ENCODE measurements at regions not wholly inside any gene's neighbourhood (a gene's known extent, or its start where the extent isn't known, plus 50 kb on each side); places are given as distances from the start of the nearest gene placed in this dataset.

DNA sequence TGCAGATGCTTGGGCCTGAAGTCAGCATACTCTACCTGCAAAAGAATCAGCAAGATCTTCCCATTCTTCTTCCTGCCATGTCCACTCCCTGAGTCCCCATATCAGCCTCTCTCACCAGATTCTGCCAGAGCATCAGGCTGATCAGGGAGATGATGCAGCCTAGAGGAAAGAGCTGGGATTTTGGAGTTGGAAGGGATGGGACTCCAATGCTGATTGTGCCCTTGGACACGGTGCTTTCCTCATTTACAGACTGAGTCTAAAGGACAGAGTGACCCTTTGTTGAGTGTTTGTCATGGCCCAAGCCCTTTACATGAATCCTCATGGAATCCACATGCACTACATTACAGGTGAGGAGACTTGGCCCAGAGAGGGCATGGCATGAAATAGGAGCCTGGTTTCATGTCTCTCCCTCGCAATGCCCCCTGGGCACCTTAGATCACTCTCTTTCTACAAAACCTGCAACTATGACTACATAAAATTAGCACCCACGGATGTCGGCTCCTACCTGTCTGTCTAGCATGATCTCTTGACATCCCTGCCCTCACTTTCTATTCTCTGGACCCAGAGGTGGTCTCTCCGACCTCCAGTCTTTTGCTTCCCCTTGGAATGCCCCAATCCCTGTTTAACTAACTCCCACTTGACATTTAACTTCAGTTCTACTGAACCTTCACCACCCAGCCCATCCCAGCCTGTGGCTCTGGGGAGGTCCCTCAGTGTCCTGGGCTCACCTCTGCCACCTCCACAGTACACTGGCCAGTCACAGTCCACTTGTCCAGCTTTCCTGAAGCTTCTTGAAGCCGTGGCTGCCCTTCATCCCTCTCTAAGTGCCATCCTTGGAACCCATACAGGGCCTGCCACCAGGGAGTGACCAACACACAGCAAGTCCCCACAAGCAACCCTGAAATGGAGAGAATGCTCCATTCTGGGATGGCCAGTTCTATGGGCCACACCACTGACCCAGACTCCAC, 173.5 kb downstream of the ABHD5 start:
- H3K36me3 ChIP-seq (ENCODE audit: control insufficient read depth, insufficient read depth, low read length): no peaks in the 10 kb centered on the region
- no peak overlapping the region for H3K27ac ChIP-seq (ENCODE audit: insufficient read depth, low read length, poor library complexity, severe bottlenecking)
- H3K4me1 ChIP-seq (ENCODE audit: control insufficient read depth, insufficient read depth, low read length, poor library complexity, severe bottlenecking): no peaks in the 10 kb centered on the region
- no peaks in the 10 kb centered on the region for H3K27me3 ChIP-seq (replicated peaks; ENCODE audit: control insufficient read depth, insufficient read depth, low read length, poor library complexity, severe bottlenecking)
- no peaks in the 10 kb centered on the region for H3K9me3 ChIP-seq (ENCODE audit: control insufficient read depth, low read length)
- H3K4me3 ChIP-seq (ENCODE audit: insufficient read depth, low read depth, low read length, poor library complexity, severe bottlenecking): no peak overlapping the region
- DNase-seq: no peak

DNA sequence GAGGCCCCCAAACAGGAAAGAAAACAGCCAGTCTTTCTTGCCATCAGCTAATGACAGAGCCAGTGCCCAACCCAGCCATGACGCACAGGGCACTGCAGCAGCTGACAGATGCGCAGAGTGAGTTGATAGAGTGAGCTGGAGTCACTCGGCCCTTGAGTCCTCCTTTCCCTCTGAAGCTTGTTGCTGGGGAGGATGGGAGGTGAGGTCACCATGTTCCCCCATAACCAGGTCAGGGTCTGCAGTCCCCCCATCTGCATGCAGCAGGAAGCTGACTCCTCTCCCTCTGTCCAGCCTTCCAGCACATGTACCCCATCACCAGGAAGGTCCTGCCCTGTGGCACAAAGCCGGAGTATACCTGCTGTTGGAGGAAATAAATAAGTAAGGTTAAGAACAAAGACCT, 174.6 kb downstream of the ABHD5 start:
- H3K27ac ChIP-seq (ENCODE audit: insufficient read depth, low read length, poor library complexity, severe bottlenecking): no peak overlapping the region
- no peaks in the 10 kb centered on the region for H3K9me3 ChIP-seq (ENCODE audit: control insufficient read depth, low read length)
- H3K4me3 ChIP-seq (ENCODE audit: insufficient read depth, low read depth, low read length, poor library complexity, severe bottlenecking): no peak overlapping the region
- H3K4me1 ChIP-seq (ENCODE audit: control insufficient read depth, insufficient read depth, low read length, poor library complexity, severe bottlenecking): no peaks in the 10 kb centered on the region
- no peaks in the 10 kb centered on the region for H3K36me3 ChIP-seq (ENCODE audit: control insufficient read depth, insufficient read depth, low read length)
- H3K27me3 ChIP-seq (replicated peaks; ENCODE audit: control insufficient read depth, insufficient read depth, low read length, poor library complexity, severe bottlenecking): no peaks in the 10 kb centered on the region
- no peak for DNase-seq

DNA sequence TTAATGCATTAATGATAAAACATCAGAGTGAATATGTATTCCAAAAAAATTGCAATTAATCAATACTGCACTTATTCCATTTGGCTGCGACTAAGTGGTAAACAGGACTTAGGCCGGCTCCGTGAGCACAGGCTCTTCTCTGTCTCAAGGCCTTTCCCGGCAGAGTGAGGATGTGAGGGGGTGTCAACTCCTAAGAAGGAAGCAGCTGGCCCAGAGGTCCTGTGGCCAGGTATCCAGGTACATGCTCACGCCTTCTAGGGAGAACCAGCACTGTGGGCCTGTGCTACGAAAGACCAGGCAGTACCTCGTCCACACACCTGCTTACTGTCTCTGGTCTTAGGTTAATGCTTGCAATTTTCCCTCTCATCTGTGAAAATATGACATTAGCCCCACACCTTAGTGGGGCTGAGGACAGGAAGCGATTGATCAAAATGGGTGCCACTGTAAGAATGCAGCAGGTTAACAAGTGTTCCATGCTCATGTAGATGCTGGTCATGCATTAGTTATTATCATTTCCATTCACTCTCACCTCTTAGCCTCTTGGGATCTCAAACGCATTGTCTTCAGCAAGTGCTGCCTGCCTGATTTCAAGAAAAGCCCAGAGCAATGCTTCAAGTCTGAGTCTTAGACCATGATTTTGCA, 175.3 kb downstream of the ABHD5 start:
- Histone ChIP-seq H3K27ac (ENCODE audit: insufficient read depth, low read length, poor library complexity, severe bottlenecking) (no peak overlapping the region), H3K27me3 (replicated peaks; ENCODE audit: control insufficient read depth, insufficient read depth, low read length, poor library complexity, severe bottlenecking) (no peaks in the 10 kb centered on the region), H3K4me1 (ENCODE audit: control insufficient read depth, insufficient read depth, low read length, poor library complexity, severe bottlenecking) (no peaks in the 10 kb centered on the region), H3K9me3 (ENCODE audit: control insufficient read depth, low read length) (no peaks in the 10 kb centered on the region), H3K36me3 (ENCODE audit: control insufficient read depth, insufficient read depth, low read length) (no peaks in the 10 kb centered on the region), H3K4me3 (ENCODE audit: insufficient read depth, low read depth, low read length, poor library complexity, severe bottlenecking) (no peak overlapping the region)
- no peak for DNase-seq

DNA sequence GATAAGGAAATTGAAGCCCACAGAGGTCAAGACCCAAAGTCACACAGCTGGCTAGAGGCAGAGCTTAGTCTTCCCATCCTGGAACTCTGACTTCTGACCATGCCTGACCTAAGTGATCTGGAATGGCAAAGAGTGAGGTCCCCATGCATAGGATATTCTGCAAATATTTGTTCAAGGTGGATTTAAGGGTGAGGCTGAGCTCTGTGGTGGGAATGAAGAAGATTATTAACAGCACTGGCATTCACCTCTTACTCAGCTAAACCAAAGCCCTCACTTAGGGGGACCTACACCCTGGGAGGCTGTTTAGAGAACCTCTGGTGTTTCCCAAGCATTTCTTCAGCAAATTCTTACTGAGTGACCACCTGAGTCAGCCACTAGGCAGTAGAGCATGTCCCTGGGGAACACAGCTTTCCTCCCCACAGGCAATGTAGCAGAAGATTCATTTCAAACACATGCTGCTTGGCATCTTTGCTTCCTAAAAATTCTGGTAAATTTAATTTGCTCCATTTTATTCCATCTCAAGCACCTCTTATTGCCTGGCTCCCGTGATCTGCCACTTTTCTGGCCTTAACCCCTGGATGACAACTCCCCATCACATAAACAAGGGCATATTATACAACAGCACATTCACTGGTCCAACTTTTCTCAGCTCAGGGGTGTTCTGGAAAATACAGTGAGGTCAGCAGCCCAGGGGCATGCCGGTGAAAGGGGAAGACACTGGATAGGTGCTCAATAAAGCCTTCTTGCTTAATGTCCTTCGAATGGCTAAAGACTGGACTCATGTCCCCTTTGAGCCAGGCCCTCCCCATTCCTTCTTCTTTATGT, 176.0 kb downstream of the ABHD5 start:
- no peaks in the 10 kb centered on the region for H3K27me3 ChIP-seq (replicated peaks; ENCODE audit: control insufficient read depth, insufficient read depth, low read length, poor library complexity, severe bottlenecking)
- no peak overlapping the region for H3K27ac ChIP-seq (ENCODE audit: insufficient read depth, low read length, poor library complexity, severe bottlenecking)

GRCh38 chr3:43867436-43868072, 176.8 kb downstream of the ABHD5 start:
- Histone ChIP-seq H3K27me3 (replicated peaks; ENCODE audit: control insufficient read depth, insufficient read depth, low read length, poor library complexity, severe bottlenecking) (no peaks in the 10 kb centered on the region), H3K27ac (ENCODE audit: insufficient read depth, low read length, poor library complexity, severe bottlenecking) (no peak overlapping the region), H3K9me3 (ENCODE audit: control insufficient read depth, low read length) (no peaks in the 10 kb centered on the region), H3K4me3 (ENCODE audit: insufficient read depth, low read depth, low read length, poor library complexity, severe bottlenecking) (no peak overlapping the region), H3K36me3 (ENCODE audit: control insufficient read depth, insufficient read depth, low read length) (no peaks in the 10 kb centered on the region), H3K4me1 (ENCODE audit: control insufficient read depth, insufficient read depth, low read length, poor library complexity, severe bottlenecking) (no peaks in the 10 kb centered on the region)
- DNase-seq: no peak

More for the DNA sequence above, 176.0 kb downstream of the ABHD5 start:
- no peaks in the 10 kb centered on the region for H3K36me3 ChIP-seq (ENCODE audit: control insufficient read depth, insufficient read depth, low read length)
- H3K9me3 ChIP-seq (ENCODE audit: control insufficient read depth, low read length): no peaks in the 10 kb centered on the region
- no peaks in the 10 kb centered on the region for H3K4me1 ChIP-seq (ENCODE audit: control insufficient read depth, insufficient read depth, low read length, poor library complexity, severe bottlenecking)
- H3K4me3 ChIP-seq (ENCODE audit: insufficient read depth, low read depth, low read length, poor library complexity, severe bottlenecking): no peak overlapping the region
- DNase-seq: no peak

- no peaks in the 10 kb centered on the region for H3K4me1 ChIP-seq (ENCODE audit: control insufficient read depth, insufficient read depth, low read length, poor library complexity, severe bottlenecking)
- H3K9me3 ChIP-seq (ENCODE audit: control insufficient read depth, low read length): no peaks in the 10 kb centered on the region
- no peak overlapping the region for H3K27ac ChIP-seq (ENCODE audit: insufficient read depth, low read length, poor library complexity, severe bottlenecking)
- DNase-seq: no peak
- no peak overlapping the region for H3K4me3 ChIP-seq (ENCODE audit: insufficient read depth, low read depth, low read length, poor library complexity, severe bottlenecking)
- H3K36me3 ChIP-seq (ENCODE audit: control insufficient read depth, insufficient read depth, low read length): no peaks in the 10 kb centered on the region
- H3K27me3 ChIP-seq (replicated peaks; ENCODE audit: control insufficient read depth, insufficient read depth, low read length, poor library complexity, severe bottlenecking): no peaks in the 10 kb centered on the region
Observed at GRCh38 chr3:43869491-43869890, 178.8 kb downstream of the ABHD5 start.

DNA sequence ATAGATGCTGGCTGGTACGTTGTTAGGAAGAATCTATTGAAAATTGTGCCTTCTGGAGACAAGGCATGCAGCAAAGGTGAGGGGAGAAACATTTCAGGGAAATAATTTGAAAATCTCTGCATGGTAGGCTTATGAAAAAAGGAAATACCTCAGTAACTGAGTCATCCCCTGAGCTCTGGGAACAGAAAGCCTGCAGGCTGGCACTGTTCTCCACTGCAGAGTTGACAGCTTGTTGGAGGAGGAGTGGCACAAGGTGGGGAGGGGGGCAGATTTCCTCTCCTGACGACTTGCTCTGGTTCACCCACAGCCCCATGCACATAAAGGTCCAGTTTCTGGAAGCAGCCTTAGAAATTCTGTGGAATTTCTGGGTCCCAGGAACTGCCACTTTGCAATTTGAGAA, 179.4 kb downstream of the ABHD5 start:
- no peak for DNase-seq

GRCh38 chr3:43870844-43871626, 180.3 kb downstream of the ABHD5 start:
- Histone ChIP-seq H3K27ac (ENCODE audit: insufficient read depth, low read length, poor library complexity, severe bottlenecking) (no peak overlapping the region), H3K27me3 (replicated peaks; ENCODE audit: control insufficient read depth, insufficient read depth, low read length, poor library complexity, severe bottlenecking) (no peaks in the 10 kb centered on the region), H3K4me1 (ENCODE audit: control insufficient read depth, insufficient read depth, low read length, poor library complexity, severe bottlenecking) (no peaks in the 10 kb centered on the region), H3K9me3 (ENCODE audit: control insufficient read depth, low read length) (no peaks in the 10 kb centered on the region), H3K36me3 (ENCODE audit: control insufficient read depth, insufficient read depth, low read length) (no peaks in the 10 kb centered on the region), H3K4me3 (ENCODE audit: insufficient read depth, low read depth, low read length, poor library complexity, severe bottlenecking) (no peak overlapping the region)
- no peak for DNase-seq

More for the DNA sequence above, 179.4 kb downstream of the ABHD5 start:
- Histone ChIP-seq H3K27ac (ENCODE audit: insufficient read depth, low read length, poor library complexity, severe bottlenecking) (no peak overlapping the region), H3K27me3 (replicated peaks; ENCODE audit: control insufficient read depth, insufficient read depth, low read length, poor library complexity, severe bottlenecking) (no peaks in the 10 kb centered on the region), H3K4me1 (ENCODE audit: control insufficient read depth, insufficient read depth, low read length, poor library complexity, severe bottlenecking) (no peaks in the 10 kb centered on the region), H3K4me3 (ENCODE audit: insufficient read depth, low read depth, low read length, poor library complexity, severe bottlenecking) (no peak overlapping the region), H3K36me3 (ENCODE audit: control insufficient read depth, insufficient read depth, low read length) (no peaks in the 10 kb centered on the region), H3K9me3 (ENCODE audit: control insufficient read depth, low read length) (no peaks in the 10 kb centered on the region)

- no peak for DNase-seq
- Histone ChIP-seq H3K27me3 (replicated peaks; ENCODE audit: control insufficient read depth, insufficient read depth, low read length, poor library complexity, severe bottlenecking) (no peaks in the 10 kb centered on the region), H3K27ac (ENCODE audit: insufficient read depth, low read length, poor library complexity, severe bottlenecking) (no peak overlapping the region), H3K9me3 (ENCODE audit: control insufficient read depth, low read length) (no peaks in the 10 kb centered on the region), H3K4me1 (ENCODE audit: control insufficient read depth, insufficient read depth, low read length, poor library complexity, severe bottlenecking) (no peaks in the 10 kb centered on the region), H3K36me3 (ENCODE audit: control insufficient read depth, insufficient read depth, low read length) (no peaks in the 10 kb centered on the region), H3K4me3 (ENCODE audit: insufficient read depth, low read depth, low read length, poor library complexity, severe bottlenecking) (no peak overlapping the region)
Observed at GRCh38 chr3:43871627-43872245, 181.0 kb downstream of the ABHD5 start.
